Mucosa of gallbladder (tissue), 1 donor: ENCODE measurements at regions not wholly inside any gene's neighbourhood (a gene's known extent, or its start where the extent isn't known, plus 50 kb on each side); places are given as distances from the start of the nearest gene placed in this dataset.

Experiments used
- DNase-seq: peaks from one replicate; pipeline ENCODE4 v3.0.0-alpha.2; 2020; ENCODE audit warnings: low spot score
- donor health status: DM: no; HTN: no; CAD: no.

GRCh38 chr2:111642586-111643327 lies 241.2 kb downstream of the ANAPC1 start:
- no peak for DNase-seq

GRCh38 chr2:111643759-111644158 lies 240.2 kb downstream of the ANAPC1 start:
- DNase-seq: no peak

- DNase-seq: no peak
Measured at GRCh38 chr2:111647359-111647758, 236.6 kb downstream of the ANAPC1 start.

- DNase-seq: no peak
Measured at GRCh38 chr2:111652038-111652437, 232.0 kb downstream of the ANAPC1 start.

GRCh38 chr2:111652681-111653080 lies 231.3 kb downstream of the ANAPC1 start:
- DNase-seq: no peak

- no peak for DNase-seq
Measured at GRCh38 chr2:111653103-111653624, 230.8 kb downstream of the ANAPC1 start.

- no peak for DNase-seq
Measured at GRCh38 chr2:111653913-111654312, 230.1 kb downstream of the ANAPC1 start.

- DNase-seq: no peak
Measured at GRCh38 chr2:111654829-111655228, 229.2 kb downstream of the ANAPC1 start.

- DNase-seq: no peak
Measured at GRCh38 chr2:111656436-111656835, 227.6 kb downstream of the ANAPC1 start.

- DNase-seq: no peak
Measured at GRCh38 chr2:111656894-111657293, 227.1 kb downstream of the ANAPC1 start.

GRCh38 chr2:111657351-111657975 lies 226.5 kb downstream of the ANAPC1 start:
- peak; percentile 8 for DNase-seq

- DNase-seq: peak; percentile 81
Measured at GRCh38 chr2:111659361-111660333, 224.3 kb downstream of the ANAPC1 start.

- no peak for DNase-seq
Measured at GRCh38 chr2:111660811-111661210, 223.2 kb downstream of the ANAPC1 start.

GRCh38 chr2:111661286-111661940 lies 222.6 kb downstream of the ANAPC1 start:
- no peak for DNase-seq

GRCh38 chr2:111662039-111662770 lies 221.8 kb downstream of the ANAPC1 start:
- DNase-seq: peak; percentile 5

GRCh38 chr2:111662771-111663470 lies 221.1 kb downstream of the ANAPC1 start:
- DNase-seq: peak; percentile 9

- peak; percentile 6 for DNase-seq
Measured at GRCh38 chr2:111663471-111664274, 220.3 kb downstream of the ANAPC1 start.

GRCh38 chr2:111664275-111664850 lies 219.6 kb downstream of the ANAPC1 start:
- DNase-seq: no peak

GRCh38 chr2:111665011-111665410 lies 219.0 kb downstream of the ANAPC1 start:
- no peak for DNase-seq
